Tibial nerve (tissue), 3 donors: ENCODE measurements at regions not wholly inside any gene's neighbourhood (a gene's known extent, or its start where the extent isn't known, plus 50 kb on each side); places are given as distances from the start of the nearest gene placed in this dataset.

Experiments
- POLR2A ChIP-seq, 2 donors: fragments of 450-650 bp; IDR thresholded peaks; one replicate each; pipeline ENCODE4 v1.6.1; 2017; ENCODE audit warnings: antibody characterized with exemption in 2 of 2, mild to moderate bottlenecking in 2 of 2, moderate library complexity in 2 of 2
- TF ChIP-seq, protein P1 (sequence below), 5 experiments: fragments of 200-600 bp in 3 of 5; fragments of 450-650 bp in 2 of 5; sonication (generic) in 3 of 5; IDR thresholded peaks; one replicate each; pipeline ENCODE4 v1.5.1; 2016 to 2019; ENCODE audit warnings: antibody characterized with exemption in 5 of 5, mild to moderate bottlenecking in 3 of 5, moderate library complexity in 2 of 5

DNA sequence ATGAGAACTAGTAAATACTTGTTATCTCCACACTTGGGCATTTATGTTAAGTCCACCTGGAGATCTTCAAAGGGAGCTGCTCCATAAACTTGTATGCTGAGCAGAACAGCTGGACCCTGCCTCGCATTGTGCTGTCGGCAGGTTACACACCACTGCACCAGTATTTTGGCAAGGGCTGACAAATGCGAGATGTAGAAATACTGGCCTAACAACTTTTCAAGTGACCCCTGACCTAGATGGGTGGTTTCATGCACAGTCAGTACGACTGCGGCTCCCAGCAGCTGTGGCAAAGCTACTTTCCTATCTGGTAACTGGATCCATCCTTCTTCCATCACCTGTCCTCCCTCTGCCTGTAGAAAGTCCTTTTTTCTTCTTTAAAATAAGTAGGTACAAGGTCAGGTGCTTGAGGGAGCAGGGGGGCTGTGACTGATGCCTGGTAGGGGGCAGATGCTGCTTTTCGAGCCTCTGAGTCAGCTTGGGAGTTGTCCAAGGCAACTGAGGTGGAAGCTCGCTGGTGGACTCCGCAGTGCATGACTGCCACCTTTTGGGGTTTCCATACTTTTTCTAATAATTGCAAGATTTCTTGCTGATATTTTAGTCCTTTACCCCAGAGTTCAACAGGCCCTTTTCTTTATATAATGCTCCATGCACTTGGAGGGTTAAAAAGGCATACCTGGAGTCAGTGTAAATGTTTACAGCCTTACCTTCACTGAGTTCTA is 86.8 kb downstream of the SLC25A15 start:
- TF ChIP-seq, protein P1, sequence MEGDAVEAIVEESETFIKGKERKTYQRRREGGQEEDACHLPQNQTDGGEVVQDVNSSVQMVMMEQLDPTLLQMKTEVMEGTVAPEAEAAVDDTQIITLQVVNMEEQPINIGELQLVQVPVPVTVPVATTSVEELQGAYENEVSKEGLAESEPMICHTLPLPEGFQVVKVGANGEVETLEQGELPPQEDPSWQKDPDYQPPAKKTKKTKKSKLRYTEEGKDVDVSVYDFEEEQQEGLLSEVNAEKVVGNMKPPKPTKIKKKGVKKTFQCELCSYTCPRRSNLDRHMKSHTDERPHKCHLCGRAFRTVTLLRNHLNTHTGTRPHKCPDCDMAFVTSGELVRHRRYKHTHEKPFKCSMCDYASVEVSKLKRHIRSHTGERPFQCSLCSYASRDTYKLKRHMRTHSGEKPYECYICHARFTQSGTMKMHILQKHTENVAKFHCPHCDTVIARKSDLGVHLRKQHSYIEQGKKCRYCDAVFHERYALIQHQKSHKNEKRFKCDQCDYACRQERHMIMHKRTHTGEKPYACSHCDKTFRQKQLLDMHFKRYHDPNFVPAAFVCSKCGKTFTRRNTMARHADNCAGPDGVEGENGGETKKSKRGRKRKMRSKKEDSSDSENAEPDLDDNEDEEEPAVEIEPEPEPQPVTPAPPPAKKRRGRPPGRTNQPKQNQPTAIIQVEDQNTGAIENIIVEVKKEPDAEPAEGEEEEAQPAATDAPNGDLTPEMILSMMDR (IDR thresholded peaks at IDR 0.05): no peak
- TF ChIP-seq POLR2A (IDR thresholded peaks at IDR 0.05): no peak
